Body of pancreas (tissue), 4 donors: ENCODE measurements at regions not wholly inside any gene's neighbourhood (a gene's known extent, or its start where the extent isn't known, plus 50 kb on each side); places are given as distances from the start of the nearest gene placed in this dataset.

Experiments
- POLR2A ChIP-seq, 3 donors: fragments of 450-650 bp; IDR thresholded peaks; one replicate each; pipeline ENCODE4 v1.6.1; 2016; ENCODE audit warnings: antibody characterized with exemption in 3 of 3, mild to moderate bottlenecking in 2 of 3
- TF ChIP-seq, protein P1 (sequence below), 7 experiments: fragments of 450-650 bp in 4 of 7; fragments of 200-600 bp in 3 of 7; sonication (generic) in 3 of 7; IDR thresholded peaks; one replicate each; pipeline ENCODE4 v1.5.1; 2016 to 2019; ENCODE audit warnings: antibody characterized with exemption in 7 of 7

- TF ChIP-seq, protein P1, sequence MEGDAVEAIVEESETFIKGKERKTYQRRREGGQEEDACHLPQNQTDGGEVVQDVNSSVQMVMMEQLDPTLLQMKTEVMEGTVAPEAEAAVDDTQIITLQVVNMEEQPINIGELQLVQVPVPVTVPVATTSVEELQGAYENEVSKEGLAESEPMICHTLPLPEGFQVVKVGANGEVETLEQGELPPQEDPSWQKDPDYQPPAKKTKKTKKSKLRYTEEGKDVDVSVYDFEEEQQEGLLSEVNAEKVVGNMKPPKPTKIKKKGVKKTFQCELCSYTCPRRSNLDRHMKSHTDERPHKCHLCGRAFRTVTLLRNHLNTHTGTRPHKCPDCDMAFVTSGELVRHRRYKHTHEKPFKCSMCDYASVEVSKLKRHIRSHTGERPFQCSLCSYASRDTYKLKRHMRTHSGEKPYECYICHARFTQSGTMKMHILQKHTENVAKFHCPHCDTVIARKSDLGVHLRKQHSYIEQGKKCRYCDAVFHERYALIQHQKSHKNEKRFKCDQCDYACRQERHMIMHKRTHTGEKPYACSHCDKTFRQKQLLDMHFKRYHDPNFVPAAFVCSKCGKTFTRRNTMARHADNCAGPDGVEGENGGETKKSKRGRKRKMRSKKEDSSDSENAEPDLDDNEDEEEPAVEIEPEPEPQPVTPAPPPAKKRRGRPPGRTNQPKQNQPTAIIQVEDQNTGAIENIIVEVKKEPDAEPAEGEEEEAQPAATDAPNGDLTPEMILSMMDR (IDR thresholded peaks at IDR 0.05), result no peak
- TF ChIP-seq POLR2A (IDR thresholded peaks at IDR 0.05), result no peak
Measured at GRCh38 chr2:176760439-176760838, 452.2 kb upstream of the HNRNPA3 start.
